GM18508 (cell line): ENCODE measurements at regions not wholly inside any gene's neighbourhood (a gene's known extent, or its start where the extent isn't known, plus 50 kb on each side); places are given as distances from the start of the nearest gene placed in this dataset.

Experiments
- ATAC-seq: cut with Tn5 transposase; IDR thresholded peaks from one replicate; pipeline ENCODE4 v1.9.1; 2021; ENCODE audit warnings: moderate number of reproducible peaks; ENCODE audit not compliant: insufficient read depth, unreplicated experiment

DNA sequence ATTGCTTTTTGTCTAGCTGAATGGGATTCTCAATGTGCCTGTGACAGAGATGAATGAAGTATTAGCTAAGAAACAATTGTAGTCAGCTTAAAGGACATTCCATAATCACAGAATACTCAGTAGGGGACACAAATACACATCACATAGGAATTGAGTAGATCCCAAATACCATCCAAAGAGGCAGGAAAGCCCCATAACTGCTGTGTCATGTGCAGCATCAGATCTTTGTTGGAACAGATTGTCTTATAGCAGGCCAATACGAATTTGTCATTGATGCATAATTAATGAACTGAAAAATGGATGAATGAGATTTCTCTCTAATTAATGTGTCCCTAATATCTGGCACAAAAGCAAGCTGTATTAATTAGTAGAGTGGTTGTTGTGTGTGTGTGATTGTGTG lies 82.3 kb upstream of the S1PR1 start:
- no peak for ATAC-seq

DNA sequence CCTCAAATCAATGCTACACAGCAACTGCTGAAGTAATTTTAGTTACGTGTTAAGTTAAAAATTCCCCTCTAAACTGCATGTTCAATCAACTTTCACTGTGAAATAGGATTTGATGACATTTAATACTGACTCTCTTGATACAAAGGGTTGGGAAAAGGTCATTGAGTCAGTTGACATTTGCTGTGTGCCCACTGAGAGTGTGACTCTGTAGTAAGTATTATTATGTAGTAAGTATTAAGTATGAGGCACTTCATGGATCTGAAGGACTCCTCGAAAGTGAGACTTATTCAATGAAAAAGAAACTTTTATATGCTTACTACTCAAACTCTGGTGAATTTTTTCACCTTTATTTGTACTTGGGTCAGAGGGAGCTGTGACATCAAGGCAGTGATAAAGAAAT lies 83.1 kb upstream of the S1PR1 start:
- ATAC-seq = no peak

DNA sequence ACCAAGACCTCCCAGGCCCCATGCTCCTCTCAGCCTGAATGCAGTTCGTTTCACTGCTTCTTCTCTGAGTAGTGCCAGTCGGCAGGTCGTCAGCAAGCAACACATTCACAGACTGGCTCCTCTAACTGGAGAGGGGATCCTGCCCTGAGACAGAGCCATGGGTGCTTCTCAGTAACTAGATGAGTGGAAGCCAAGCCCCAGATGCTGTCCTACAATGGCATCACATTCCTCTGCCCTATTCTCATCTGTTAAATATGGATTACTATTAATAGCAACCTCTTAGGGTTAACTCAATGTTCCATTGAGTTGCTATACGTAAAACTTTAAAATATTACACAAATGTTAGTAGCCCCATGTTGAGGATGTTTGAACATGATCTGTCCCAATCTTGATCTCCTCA lies 84.2 kb upstream of the S1PR1 start:
- ATAC-seq = no peak

DNA sequence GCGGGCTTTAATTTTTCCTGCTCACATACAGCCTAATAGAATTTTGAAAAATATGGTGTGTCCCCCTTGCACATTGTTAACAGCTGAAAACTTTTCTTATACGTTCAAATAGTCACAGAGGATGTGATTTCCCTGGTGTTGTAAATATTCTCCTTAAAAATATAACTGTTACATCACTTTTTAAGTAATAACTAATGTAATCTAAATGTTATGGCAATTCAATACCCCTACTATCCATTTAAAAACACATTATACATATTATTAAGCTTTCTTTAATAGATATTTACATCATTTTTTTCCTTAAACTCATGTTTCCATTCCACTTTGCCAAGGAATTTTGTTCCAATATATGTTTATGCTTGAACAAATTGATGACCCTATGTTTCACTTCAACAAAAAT lies 85.5 kb upstream of the S1PR1 start:
- ATAC-seq = no peak

DNA sequence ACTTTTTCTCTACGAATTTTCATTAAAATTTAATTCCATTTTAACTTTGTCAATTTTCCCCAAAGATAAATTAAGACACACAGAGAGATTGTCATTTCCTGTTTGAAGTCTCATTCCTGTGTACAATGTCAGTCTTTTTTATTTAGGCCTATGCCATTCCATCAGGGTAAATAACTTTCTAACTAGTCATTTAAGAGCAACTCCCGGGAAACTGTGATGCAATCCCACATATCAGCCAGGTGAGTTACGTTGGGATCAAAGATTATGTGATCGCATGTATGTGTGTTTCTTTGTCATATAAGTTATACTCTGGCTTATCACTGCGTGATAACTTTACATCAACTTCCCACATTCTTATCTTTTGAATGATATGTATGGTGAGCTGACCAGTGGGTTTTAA lies 86.1 kb upstream of the S1PR1 start:
- no peak for ATAC-seq

DNA sequence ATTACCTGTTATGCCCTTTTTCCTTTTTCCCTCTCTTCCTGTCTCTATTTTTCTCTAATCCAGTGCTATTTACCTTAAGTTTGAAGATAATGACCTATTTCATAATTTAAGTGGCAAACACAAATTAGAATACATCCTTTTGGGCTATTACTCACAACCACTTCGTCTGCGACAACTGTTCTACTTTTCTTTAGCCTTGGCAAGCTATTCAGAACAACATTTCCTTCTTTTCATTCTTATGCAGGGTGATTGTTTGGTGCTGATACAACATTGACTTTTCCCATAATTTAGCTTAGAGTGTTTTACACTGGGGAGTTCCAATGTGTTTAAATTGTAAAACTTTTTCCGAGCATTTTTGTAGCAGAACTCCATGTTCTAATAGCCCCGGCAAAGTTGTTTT lies 86.6 kb upstream of the S1PR1 start:
- ATAC-seq = no peak

DNA sequence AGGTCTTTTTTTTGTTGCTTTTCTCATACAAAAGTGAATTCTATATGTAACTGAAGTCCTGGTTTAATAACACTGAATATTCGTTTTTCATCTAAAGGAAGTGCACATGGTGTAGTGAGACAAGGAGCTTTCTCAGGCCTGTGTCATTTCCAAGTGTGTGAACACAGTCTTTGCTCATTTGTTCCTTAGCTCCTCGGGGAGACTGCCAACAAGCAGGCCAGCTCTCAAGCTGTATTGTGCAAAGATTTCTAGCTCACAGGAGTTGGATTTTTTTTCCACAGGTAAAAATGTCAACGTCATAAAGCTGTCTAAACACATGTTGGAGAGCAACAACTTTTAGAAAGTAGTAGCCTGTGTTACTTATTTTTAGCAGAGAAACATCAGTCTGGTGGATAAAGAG lies 87.8 kb upstream of the S1PR1 start:
- ATAC-seq = no peak

DNA sequence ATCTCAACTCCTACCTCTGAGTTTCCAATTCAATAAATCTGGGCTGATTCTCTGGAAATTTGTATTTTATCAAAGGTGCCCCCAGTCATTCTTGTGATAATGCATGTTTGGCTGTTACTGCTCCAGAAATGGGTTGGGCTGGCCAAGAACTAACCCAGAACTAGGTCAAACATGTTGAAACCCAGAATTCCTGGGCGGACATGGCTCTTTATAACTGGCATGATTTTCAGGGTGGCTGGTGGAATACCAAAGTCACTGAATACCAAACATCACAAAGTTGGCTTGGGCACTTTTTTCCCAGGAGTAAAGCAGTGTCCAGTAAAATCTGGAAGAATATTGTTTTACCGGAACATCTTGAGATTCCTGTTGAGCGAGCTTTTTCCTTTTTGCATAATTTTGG lies 89.4 kb upstream of the S1PR1 start:
- no peak for ATAC-seq

DNA sequence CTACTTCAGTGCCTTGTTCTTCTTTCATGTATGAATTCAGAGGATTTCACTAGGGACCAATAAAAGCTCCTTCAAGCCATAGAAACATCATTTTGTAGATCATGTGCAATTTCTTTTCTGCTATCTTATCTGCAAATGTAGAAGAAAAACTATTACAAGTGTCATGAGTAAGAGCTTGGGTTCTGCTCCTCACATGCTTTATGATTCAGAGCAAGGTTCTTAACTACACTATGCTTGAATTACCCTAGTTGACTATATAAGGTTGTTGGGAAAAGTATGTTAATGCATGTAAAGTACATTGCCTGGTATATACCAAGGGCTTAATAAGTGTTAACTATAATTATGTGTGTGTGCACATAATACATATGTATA lies 91.4 kb upstream of the S1PR1 start:
- no peak for ATAC-seq

DNA sequence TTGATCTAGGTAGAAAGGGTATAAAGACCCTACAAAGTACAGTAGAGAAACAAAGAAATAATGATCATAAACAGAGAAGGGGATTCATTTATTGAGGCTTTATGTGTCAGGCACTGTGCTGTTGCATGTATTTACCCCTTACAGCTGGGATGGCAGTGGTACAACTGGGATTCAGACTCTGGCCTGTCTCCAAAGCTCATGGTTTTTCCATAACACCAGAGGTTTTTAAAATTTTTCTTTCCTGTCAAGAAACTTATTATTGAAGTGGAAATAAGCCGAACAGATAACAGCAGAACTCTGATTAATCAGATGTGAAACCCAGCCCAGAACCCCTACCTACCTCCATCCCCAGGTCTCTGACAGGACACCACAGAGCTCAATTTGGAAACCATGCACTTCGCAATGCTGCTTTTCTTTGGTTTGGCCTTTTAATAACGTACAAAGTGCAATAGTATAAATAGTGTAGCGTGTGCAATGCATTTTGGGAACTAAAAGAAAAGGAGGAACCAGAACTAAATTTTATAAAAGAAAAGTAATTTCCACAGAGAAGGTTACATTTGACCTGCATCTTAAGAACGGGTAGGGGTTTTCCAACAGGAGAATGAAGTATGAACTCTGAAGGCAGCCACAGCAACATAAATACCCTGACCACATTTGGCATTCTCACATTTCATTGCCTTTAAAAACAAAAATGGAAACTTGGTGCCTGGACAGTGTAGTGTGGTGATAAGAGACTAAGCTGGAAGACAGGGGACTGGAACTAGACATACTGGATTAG lies 92.0 kb upstream of the S1PR1 start:
- no peak for ATAC-seq

DNA sequence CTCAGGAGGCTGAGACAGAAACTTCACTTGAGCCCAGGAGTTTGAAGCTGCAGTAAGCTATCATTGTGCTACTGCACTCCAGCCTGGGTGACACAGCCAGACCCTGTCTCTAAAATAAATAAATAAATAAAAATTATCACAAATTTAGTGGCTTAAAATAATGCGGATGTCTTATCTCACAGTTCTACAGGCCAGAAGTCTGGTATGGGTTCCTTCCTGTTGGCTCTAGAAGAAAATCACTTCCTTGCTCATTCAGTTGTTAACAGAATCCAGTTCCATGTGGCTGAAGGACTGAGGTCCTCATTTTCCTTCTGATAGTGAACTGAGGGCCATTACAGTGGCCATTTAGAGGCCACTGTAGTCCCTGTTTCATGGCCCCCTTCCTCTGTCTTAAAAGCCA lies 94.6 kb upstream of the S1PR1 start:
- no peak for ATAC-seq

DNA sequence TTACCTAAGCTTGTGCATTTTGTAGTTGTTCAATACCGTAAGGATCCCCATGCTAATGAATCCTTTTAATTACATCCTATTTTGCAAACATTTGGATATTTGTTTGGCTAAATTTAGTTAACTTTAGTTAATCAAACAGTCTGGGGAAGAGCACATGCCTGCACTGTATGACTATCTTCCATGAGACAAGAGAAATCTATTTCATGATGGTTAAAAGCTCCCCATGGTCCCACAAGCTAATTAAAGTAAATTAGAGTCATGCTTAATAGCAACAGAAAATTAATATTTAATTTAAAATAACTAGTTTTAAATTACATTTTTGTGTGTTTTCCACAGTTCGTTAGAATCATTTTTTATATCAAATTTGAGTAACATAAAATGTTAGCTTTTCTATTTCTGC lies 95.4 kb upstream of the S1PR1 start:
- no peak for ATAC-seq

DNA sequence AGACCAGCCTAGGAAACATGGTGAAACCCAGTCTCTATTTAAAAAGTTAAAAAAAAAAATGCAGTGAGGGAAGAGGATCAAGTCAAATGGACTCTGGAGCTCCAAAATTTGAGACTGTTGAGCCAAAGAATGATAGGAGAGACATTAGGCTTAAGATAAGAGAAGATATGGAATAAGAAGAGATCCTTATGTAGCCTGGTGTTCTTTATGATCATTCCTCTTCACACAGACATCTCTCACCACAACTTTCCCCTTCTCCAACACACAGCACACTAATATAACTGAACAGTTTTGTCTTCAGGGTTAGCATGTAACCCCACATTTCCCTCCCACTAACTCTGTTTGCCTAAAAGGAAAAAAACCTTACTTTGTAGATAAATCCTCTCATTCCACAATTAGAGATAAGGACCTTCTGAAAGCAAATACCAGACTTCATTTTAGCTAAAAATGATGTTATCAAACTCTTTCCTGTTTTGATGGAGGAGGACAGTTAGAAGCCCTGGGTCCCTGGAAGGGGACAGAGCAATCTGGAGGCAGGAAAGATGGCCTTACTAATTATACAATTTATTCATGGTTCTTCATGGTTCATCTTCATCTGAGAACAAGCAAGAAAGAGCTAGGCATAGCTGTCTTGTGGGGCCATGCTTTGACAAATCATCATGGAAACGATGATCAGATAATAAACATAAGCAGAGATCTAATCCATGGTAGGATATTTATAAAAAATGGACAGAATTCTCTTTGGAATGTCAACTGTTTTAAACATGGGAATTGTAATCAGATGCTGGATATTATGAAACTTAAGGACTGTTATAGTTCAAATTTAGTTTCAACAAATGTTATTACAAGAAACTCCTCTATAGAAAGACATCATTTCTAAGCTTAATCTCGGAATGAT lies 96.7 kb upstream of the S1PR1 start:
- no peak for ATAC-seq

DNA sequence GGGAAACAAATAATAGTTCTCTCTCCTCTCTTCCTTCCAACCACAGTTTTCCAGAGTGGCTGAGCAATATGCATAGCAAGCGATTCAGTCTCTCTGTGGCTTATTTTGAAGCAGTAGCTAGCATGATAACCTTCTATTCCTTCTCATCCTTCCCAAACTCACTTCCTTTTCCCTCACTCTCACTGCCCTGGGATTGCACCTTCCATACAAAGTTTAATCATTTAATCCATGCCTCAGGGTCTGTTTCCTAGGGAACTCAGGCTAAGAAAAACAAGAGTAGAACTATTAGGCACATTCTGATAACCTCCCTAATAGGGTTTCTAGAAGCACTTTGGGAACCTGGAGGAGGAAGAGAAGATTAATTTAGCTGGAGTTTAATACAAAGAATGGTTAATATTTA lies 97.7 kb upstream of the S1PR1 start:
- no peak for ATAC-seq

DNA sequence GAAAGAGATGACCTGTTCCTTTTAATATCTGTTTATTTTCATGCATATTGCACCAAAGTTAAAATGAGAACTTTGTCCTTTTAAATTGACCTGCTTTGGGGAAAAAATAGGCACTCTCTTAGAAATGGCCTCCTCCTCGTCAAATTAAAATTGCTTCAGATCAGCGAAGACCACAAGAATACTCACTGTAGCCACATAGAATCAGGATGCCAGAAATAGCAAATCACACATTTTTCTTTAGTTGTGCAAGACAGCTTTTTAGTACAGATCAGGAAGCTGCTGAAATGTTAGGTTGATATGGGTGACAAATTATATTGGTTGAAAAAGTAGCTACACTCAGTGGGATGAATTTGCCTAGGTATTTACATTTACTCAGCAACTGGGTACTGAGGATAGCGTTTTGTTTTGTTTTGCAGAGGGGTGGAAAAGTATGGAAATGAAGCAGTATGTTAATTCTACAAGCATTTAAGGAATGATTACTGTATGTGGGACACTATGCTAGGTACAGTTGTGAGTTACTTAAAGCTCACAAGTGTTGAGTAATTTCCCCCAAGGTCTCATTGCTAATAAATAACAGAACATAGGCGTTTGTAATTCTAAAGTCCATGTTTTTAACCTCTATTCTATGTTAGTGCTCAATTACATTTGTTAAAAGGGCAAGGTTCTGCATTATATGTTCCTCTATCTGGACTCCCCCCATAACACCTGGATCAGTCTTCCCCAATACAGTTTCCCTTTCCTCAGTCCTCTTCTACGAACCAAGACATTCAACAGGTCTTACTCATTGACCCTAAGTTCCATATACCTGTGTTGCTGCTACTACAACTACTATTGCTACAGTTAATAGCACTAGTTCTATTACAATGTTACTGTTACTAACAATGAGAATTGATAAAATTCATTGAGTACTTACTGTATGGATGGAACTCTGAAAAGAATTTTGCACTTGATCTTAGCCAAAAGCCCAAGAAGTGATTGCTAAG lies 99.4 kb upstream of the S1PR1 start:
- no peak for ATAC-seq

DNA sequence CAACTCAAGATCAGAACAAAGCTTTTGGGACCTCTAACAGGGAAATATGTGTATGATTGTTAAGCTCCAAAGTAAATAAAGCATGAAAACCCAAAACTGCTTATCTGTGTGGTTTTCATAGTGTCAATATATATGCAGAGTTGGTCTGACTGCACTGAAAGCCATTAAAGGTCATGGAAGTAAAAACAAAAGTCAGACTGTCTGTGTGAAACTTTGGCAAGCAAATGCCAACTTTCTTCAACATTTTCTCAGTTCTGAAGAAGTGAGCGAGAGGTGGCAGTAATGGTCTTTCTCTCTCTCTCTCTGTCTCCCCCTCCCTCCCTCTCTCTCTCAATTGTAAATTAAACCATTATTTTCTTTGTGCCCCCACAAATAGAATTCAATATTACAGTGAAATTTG lies 100.1 kb upstream of the S1PR1 start:
- no peak for ATAC-seq

DNA sequence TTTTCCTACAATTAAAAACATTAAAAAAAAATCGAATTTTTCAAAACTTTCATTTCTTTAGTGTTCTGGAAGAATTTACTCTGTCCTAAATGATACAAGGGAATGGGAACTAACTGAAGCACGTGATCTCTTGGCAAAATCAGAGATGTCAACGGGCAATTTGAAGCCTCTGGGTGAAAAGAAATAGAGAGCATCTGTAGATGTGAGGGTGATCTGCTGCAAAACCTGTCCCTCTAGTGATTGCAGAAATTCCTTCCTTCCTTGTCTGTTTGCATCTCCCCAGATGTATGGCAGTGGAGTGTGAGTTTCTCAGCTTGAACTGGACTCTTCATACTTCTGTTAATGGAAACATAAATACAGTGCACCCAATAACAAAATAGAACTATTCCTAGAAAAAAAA lies 100.5 kb upstream of the S1PR1 start:
- ATAC-seq = no peak

DNA sequence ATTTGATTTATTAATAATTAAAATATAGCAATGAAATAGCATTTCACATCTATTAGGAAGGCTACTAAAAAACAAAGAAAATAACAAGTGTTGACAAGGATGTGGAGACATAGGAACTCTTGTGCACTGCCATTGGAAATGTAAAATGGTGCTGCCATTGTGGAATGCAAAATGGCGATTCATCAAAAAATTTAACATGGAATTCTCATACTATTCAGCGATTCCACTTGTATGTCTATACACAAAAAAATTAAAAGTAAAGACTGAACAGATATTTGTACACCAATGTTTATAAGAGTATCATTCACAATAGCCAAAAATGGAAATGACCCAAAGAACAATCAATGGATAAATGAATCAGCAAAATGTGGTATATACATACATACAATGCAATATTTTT lies 101.3 kb upstream of the S1PR1 start:
- no peak for ATAC-seq

DNA sequence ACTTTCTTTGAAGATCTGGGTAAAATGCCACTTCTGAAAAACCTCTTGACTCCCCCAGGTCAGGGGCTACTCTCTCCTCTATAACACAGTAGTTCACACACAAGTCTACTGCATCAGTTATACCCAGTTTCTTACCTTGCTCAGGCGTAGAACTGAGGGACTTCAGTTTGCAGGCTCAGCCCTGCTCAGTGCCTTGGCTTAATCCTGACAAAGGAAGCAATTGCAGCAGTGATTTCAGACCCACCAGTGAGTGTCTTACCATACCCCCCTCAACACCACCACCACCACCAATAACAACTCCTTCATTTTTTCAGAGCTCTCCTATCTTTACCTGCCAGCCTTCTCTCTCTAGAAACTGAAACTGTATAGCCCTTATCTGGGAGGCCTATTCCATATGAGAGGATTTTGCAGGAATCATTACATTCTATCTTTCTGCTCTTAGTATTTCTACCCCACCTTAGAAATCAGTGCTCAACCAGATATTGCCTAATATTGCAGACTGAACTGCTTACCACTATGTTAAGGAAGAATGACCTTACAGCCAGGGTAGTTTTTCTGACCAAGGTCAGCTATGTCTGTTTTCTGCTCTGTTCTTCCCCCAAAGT lies 105.5 kb upstream of the S1PR1 start:
- ATAC-seq = no peak

DNA sequence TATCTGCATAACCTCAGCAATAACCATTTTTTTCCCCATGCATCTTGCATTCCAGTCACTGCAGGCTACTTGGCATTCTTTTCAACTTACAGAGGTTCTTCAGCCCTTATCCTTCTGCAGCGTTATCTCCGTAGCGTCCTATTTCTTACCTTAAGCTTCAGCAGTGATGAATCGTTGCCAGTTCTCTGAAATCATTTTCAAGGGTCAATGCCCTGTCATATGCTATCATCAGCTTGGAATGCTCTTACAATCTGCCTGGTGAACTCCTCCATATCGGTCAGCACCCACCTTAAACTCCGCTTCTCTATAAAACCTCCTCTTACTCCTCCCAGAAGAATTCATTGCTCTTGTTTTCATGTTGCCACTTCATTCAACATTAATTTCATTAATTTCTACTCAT lies 105.1 kb upstream of the DPH5 start:
- ATAC-seq = no peak
